OCI-LY1 (cell line): ENCODE measurements at regions not wholly inside any gene's neighbourhood (a gene's known extent, or its start where the extent isn't known, plus 50 kb on each side); places are given as distances from the start of the nearest gene placed in this dataset.

Source experiments
- EZH2 ChIP-seq: fragments of 200-600 bp; sonication (generic), shearing (Covaris generic); IDR thresholded peaks from 2 replicates; pipeline ENCODE4 v1.8.0; 2017; ENCODE audit warnings: borderline replicate concordance, mixed run types, mild to moderate bottlenecking, antibody characterized with exemption, low read length, moderate library complexity, mixed read lengths
- TF ChIP-seq, protein P1 (sequence below): fragments of 200-600 bp; sonication (generic), shearing (Covaris generic); IDR thresholded peaks from 2 replicates; pipeline ENCODE4 v1.5.1; 2017; ENCODE audit warnings: mild to moderate bottlenecking, antibody characterized with exemption, low read length, moderate library complexity, mixed read lengths

GRCh38 chr2:238691596-238692491, 156.0 kb upstream of the TWIST2 start:
- TF ChIP-seq, protein P1, sequence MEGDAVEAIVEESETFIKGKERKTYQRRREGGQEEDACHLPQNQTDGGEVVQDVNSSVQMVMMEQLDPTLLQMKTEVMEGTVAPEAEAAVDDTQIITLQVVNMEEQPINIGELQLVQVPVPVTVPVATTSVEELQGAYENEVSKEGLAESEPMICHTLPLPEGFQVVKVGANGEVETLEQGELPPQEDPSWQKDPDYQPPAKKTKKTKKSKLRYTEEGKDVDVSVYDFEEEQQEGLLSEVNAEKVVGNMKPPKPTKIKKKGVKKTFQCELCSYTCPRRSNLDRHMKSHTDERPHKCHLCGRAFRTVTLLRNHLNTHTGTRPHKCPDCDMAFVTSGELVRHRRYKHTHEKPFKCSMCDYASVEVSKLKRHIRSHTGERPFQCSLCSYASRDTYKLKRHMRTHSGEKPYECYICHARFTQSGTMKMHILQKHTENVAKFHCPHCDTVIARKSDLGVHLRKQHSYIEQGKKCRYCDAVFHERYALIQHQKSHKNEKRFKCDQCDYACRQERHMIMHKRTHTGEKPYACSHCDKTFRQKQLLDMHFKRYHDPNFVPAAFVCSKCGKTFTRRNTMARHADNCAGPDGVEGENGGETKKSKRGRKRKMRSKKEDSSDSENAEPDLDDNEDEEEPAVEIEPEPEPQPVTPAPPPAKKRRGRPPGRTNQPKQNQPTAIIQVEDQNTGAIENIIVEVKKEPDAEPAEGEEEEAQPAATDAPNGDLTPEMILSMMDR: no peak
- no peak for TF ChIP-seq EZH2
